ENCODE measurements at regions not wholly inside any gene's neighbourhood (a gene's known extent, or its start where the extent isn't known, plus 50 kb on each side); places are given as distances from the start of the nearest gene placed in this dataset.
"Not testable (repeated sequence)": the region's sequence is repeated elsewhere in the genome, so short reads cannot be mapped to it uniquely, and the experiment has no call there.

DNA sequence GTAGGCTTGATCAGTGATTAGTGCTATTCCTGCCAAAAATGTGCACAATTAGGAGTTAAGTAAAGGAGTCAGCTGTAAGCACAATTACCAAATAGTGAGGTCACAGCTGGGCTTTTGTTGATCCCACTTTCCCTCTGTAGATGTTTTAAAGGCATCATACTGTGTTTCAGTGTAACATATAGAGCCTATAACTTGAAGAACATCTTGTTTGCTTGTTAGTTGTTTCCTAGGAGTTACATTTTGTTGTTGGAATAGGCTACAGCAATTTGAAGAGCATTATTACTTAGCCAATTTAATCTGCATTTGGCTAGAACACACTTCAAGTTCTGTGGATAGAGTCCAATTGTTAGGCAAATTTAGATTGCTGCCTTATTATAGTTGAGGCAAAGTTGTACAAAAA is 210.7 kb upstream of the MAD2L1 start:
- Histone ChIP-seq H3K4me1 (no peaks in the 10 kb centered on the region), H3K27me3 (no peaks in the 10 kb centered on the region), H3K4me3 (no peak overlapping the region), H3K36me3 (no peaks in the 10 kb centered on the region), H3K9ac (ENCODE audit: low read depth in 2 of 2, low read length in 2 of 2) (no peak overlapping the region), H3K9me3 (no peaks in the 10 kb centered on the region), H3K27ac (no peak overlapping the region)
- DNase-seq = no peak
- TF ChIP-seq, protein P1, sequence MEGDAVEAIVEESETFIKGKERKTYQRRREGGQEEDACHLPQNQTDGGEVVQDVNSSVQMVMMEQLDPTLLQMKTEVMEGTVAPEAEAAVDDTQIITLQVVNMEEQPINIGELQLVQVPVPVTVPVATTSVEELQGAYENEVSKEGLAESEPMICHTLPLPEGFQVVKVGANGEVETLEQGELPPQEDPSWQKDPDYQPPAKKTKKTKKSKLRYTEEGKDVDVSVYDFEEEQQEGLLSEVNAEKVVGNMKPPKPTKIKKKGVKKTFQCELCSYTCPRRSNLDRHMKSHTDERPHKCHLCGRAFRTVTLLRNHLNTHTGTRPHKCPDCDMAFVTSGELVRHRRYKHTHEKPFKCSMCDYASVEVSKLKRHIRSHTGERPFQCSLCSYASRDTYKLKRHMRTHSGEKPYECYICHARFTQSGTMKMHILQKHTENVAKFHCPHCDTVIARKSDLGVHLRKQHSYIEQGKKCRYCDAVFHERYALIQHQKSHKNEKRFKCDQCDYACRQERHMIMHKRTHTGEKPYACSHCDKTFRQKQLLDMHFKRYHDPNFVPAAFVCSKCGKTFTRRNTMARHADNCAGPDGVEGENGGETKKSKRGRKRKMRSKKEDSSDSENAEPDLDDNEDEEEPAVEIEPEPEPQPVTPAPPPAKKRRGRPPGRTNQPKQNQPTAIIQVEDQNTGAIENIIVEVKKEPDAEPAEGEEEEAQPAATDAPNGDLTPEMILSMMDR (IDR thresholded peaks at IDR 0.05) = no peak
- intact Hi-C loops (cut with DNase I) = no loop called here

DNA sequence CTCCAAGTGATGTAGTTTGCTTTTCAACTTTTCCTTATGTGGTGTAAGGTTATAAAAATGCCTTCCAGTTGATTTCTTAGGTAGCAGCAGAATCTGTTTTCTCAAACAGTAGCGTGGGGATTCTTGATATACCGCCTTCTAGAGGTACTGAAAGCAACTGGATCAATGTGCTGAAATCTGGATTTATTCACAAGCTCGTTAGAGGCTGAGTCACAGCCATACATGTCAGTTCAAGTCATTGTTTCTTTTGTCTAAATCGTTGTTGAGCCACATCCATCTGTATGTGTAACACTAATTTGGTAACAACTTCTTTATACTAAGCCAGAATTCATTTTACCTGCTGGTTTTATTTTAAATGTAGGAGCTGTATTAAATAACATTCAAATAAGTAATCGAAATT is 200.0 kb upstream of the MAD2L1 start:
- TF ChIP-seq, protein P1 (IDR thresholded peaks at IDR 0.05) = no peak

DNA sequence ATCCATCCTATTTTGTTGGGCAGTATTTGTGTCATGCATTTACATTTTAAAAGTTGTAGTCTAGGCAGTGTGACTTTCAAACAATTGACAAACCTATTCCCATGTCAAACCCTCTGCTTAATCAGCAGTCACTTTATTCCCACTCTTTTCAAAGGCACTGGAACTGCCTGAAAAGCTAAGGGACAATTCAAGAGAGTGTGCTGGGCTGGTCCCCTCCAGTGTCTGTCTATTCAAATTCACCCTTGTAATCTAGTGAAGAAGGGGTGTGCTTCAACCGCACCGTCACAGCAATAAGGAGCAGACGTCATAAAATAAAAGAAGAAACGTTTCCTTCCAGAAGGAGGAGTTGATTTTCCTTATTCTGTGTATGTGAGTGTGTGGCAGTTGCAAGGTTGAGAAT is 197.0 kb upstream of the MAD2L1 start:
- no peaks in the 10 kb centered on the region for H3K27me3 ChIP-seq
- no peaks in the 10 kb centered on the region for H3K9me3 ChIP-seq
- DNase-seq = no peak
- H3K36me3 ChIP-seq = no peaks in the 10 kb centered on the region
- intact Hi-C loops (cut with DNase I) = no loop called here
- no peak overlapping the region for H3K9ac ChIP-seq (ENCODE audit: low read depth in 2 of 2, low read length in 2 of 2)
- TF ChIP-seq, protein P1 (IDR thresholded peaks at IDR 0.05) = no peak
- H3K4me3 ChIP-seq = no peak overlapping the region
- H3K27ac ChIP-seq = no peak overlapping the region
- H3K4me1 ChIP-seq = no peaks in the 10 kb centered on the region

More for the DNA sequence above, 200.0 kb upstream of the MAD2L1 start:
- no peak overlapping the region for H3K9ac ChIP-seq (ENCODE audit: low read depth in 2 of 2, low read length in 2 of 2)
- H3K4me3 ChIP-seq = no peak overlapping the region
- DNase-seq = no peak
- no peaks in the 10 kb centered on the region for H3K4me1 ChIP-seq
- no peaks in the 10 kb centered on the region for H3K9me3 ChIP-seq
- H3K27ac ChIP-seq = no peak overlapping the region
- no peaks in the 10 kb centered on the region for H3K36me3 ChIP-seq
- intact Hi-C loops (cut with DNase I) = no loop called here
- H3K27me3 ChIP-seq = no peaks in the 10 kb centered on the region

DNA sequence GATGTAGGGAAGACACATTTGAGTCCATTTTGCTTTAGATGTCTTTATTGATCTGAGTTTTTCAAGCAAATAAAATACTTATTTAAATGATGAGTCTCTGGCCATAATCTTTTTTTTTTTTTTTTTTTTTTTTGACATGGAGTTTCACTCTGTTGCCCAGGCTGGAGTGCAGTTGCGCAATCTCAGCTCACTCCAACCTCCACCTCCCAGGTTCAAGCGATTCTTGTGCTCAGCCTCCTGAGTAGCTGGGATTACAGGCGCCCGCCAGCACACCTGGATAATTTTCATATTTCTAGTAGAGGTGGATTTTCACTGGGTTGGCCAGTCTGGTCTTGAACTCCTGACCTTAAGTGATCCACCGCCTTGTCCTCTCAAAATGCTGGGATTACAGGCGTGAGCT is 194.5 kb upstream of the MAD2L1 start:
- no peak for DNase-seq
- H3K36me3 ChIP-seq = no peaks in the 10 kb centered on the region
- H3K4me3 ChIP-seq = no peak overlapping the region
- H3K27me3 ChIP-seq = no peaks in the 10 kb centered on the region
- no peaks in the 10 kb centered on the region for H3K4me1 ChIP-seq
- intact Hi-C loops (cut with DNase I) = no loop called here
- H3K9ac ChIP-seq (ENCODE audit: low read depth in 2 of 2, low read length in 2 of 2) = no peak overlapping the region
- TF ChIP-seq, protein P1 (IDR thresholded peaks at IDR 0.05) = no peak
- no peaks in the 10 kb centered on the region for H3K9me3 ChIP-seq
- H3K27ac ChIP-seq = no peak overlapping the region

DNA sequence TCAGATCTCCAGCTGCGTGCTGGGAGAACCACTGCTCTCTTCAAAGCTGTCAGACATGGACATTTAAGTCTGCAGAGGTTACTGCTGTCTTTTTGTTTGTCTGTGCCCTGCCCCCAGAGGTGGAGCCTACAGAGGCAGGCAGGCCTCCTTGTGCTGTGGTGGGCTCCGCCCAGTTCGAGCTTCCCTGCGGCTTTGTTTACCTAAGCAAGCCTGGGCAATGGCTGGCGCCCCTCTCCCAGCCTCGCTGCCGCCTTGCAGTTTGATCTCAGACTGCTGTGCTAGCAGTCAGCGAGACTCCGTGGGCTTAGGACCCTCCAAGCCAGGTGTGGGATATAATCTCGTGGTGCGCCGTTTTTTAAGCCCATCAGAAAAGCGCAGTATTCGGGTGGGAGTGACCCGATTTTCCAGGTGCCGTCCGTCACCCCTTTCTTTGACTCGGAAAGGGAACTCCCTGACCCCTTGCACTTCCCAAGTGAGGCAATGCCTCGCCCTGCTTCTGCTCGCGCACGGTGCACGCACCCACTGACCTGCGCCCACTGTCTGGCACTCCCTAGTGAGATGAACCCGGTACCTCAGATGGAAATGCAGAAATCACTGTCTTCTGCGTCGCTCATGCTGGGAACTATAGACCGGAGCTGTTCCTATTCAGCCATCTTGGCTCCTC is 189.6 kb upstream of the MAD2L1 start:
- H3K27me3 ChIP-seq; H3K4me3 ChIP-seq; H3K27ac ChIP-seq; H3K9ac ChIP-seq (ENCODE audit: low read depth in 2 of 2, low read length in 2 of 2); H3K9me3 ChIP-seq; intact Hi-C loops (cut with DNase I); H3K4me1 ChIP-seq; H3K36me3 ChIP-seq: not testable (repeated sequence)
- DNase-seq = peak; percentile 20

DNA sequence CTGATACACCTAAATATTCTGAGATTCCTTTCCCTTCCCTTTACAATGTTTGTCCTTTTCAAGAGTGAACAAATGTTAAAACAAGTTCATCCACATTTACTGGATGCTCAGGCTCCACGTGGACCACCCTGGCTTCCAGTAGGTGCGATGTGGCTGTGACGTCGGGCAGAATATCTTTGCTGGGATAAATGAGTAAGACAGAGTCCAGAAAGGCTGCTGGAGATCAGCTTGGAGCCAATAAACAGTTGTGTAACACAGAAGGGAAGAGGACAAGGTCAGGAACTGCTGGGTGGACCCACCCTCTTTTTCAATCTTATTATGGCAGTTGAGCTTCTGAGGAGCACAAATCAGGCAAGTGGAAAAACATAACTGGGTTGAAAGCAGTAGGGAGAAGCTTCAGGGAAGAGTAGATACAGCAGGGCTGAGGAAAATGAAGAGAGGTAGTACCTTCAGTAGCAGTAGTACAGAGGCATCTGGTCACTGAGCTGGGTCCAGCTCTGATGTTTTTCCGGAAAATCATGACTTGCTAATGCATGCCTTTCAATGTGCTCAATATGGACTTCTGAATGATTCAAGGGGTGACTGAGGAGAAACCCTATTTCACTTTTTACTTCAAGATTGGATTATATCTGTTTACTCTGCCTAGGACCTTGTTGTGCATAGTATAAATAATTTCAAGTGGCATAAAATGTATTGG is 171.8 kb upstream of the MAD2L1 start:
- intact Hi-C loops (cut with DNase I) = no loop called here
- TF ChIP-seq, protein P1 (IDR thresholded peaks at IDR 0.05) = no peak

More for the DNA sequence above, 171.8 kb upstream of the MAD2L1 start:
- H3K9me3 ChIP-seq = no peaks in the 10 kb centered on the region
- no peak for DNase-seq
- H3K27me3 ChIP-seq = no peaks in the 10 kb centered on the region
- H3K4me3 ChIP-seq = no peak overlapping the region
- no peaks in the 10 kb centered on the region for H3K36me3 ChIP-seq
- no peaks in the 10 kb centered on the region for H3K4me1 ChIP-seq
- H3K27ac ChIP-seq = no peak overlapping the region
- H3K9ac ChIP-seq (ENCODE audit: low read depth in 2 of 2, low read length in 2 of 2) = no peak overlapping the region
